HG03064 (cell line): ENCODE measurements at regions not wholly inside any gene's neighbourhood (a gene's known extent, or its start where the extent isn't known, plus 50 kb on each side); places are given as distances from the start of the nearest gene placed in this dataset.
"Not testable (repeated sequence)": the region's sequence is repeated elsewhere in the genome, so short reads cannot be mapped to it uniquely, and the experiment has no call there.

ENCODE experiments used
- ATAC-seq: cut with Tn5 transposase; IDR thresholded peaks from one replicate; pipeline ENCODE4 v1.9.1; 2021; ENCODE audit warnings: low read depth; ENCODE audit not compliant: unreplicated experiment

DNA sequence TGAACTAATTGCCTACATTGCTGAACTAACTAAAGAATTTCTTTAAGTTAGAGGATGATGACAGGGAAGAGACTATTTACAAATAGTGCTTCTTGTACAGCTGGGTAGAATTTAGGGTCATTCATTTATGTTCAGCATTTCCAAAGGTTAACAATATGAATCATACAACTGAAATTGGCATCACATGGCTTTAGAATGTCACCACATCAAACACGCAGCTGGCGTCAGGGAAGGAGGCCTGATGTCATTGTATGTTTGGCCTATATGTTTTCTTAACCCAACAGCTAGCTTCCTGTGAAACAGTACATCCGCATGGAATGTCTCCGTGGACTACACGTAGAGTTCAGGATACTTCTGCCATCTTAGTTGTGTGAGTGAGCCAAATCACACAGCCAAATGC is 99.0 kb upstream of the TNFSF11 start:
- no peak for ATAC-seq

DNA sequence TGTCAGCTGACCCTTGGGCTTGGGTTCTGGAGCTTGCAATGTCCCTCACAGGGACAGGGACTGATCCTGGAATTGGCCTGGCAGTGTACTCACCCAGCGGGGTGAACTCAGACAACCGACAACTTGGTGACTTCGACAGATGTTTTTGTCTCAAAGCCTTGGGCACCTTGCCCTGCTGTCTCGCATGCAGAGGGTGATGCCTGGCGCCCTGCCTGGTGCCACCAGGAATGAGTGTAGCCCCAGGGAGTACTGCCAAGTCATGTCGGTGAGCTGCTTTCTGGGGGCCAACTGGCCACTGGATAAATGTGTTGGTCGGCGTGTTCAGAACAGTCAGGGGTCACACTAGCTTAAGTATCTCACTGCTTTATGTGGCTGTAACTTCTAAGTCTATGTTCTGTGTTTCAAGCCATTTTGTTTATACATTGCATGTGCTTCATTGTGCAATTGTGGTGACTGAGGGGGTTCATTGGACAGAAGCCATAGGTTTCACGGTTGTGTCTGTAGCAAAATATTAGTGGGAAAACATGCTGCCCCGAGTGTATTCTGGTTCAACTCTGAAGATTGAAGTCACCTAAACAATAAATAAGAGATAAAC is 96.3 kb upstream of the TNFSF11 start:
- ATAC-seq: no peak

DNA sequence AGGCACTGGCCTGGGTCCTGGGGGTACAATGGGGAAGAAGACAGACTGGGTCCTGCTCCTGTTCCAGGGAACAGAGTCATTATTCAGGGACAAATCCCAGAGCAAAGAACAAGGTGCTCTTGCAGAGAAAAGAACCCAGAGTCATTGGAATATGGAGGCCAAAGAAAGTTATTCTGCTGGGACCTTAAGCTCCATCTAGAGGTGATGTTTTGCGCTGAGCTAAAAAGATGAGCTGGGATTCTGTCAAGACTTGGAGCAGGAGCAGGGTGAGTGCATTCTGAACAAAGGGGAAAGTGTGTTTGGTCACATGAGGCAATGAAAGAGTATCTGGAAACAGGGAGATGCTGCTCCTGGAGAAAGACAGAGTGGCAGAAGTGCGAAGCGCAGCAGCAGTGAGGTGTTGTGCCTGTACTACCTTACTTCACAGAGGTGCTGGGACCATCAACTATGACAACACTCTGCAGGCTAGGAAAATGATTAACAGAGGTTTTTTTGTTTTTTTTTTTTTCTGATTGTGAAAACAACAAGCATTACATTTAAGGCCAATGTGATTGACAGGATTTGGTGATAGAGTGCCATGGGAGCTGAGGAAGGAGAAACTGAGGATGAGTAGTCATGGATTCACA is 95.3 kb upstream of the TNFSF11 start:
- ATAC-seq: no peak

DNA sequence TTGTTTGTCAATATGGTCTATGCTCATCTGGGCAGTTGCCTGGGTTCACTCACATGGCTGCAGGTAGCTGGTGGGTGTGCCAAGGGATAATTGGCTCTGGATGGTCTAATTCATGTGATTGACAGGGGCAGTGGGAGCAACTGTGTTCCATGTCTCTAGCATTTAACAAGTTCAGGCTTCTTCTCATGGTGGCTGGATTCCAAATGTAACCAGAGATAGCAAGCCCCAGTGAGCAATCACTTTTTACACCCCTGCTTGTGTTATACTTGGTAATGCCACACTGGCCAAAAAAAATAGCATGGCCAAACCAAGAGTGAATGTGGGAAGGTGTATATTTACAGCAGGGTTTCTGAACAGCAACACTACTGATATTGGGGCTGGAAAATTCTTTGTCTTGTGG is 89.6 kb upstream of the TNFSF11 start:
- no peak for ATAC-seq

DNA sequence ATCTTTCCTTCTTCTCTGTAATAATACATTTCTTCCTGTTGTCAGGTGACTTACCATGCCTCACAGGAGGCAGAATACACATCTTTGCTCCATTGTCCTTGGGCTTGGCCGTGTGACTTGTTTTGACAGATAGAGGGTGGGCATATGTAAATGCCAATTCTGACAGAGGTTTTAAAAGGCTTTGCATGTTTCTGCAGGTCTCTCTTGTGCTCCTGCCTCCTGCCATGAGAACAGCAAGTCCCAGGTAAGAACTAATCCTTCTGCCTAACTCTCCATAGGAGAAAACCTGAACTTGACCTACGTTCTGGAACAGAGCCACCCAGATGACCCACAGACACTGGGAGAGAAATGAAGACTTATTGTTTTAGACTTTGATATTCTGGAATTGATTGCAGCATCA is 88.7 kb upstream of the TNFSF11 start:
- no peak for ATAC-seq

DNA sequence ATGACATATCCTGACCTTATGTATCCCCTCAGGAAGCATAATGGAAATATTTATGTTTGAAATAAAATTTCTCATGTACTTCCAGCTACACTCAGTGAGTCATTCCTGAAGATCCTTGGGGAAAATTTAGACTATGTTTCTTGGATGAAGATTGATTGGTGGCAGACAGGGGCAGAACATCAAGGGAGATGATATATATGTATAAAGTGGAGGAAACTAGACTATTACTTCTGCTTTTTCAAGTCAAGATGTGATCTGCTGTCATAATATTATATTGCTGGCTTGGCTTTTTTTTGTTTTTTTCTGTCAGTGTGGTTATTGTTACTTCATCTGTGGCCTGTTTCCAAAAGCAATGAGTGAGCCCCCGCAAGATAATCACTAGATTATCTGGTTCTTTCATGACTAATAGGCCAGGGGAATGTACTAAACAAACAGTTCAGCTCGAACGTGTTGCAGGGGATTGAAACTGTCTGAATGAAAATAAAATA is 87.2 kb upstream of the TNFSF11 start:
- no peak for ATAC-seq

DNA sequence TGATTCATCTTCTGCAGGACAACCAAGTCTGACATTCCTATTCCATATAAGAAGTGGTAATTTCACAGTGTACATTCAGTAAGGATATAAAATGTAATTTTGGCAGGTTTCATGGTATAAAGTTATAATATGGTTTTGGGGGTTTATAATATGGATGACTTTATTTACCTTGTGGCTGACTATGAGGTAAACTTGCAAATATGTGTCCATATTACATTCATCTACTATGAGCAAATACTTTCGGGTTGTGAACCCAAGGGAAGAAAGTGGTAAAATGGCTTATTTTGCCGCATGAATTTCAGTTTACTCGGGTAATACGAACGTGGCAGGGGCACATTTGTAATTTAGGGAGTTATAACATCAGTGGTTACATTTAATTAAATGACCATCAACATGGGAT is 86.7 kb upstream of the TNFSF11 start:
- no peak for ATAC-seq

DNA sequence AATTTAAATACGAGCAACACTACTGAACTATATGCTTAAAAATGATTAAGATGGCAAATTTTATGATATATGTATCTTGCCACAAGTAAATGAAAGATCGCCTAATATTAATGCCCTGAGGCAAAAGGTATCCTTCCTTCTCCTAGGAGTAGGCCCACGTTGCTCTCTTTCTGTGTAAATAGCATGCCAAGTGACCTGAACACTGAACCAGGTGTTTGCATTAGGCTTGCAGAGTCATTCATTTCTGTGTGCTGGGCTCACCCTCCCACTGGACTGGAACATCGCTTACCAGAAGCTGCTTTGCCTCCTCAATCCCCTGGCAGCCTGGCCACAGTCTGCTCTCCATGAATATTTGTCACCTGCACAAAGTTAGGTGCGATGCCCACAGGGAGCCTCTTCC is 83.3 kb upstream of the TNFSF11 start:
- ATAC-seq: no peak

DNA sequence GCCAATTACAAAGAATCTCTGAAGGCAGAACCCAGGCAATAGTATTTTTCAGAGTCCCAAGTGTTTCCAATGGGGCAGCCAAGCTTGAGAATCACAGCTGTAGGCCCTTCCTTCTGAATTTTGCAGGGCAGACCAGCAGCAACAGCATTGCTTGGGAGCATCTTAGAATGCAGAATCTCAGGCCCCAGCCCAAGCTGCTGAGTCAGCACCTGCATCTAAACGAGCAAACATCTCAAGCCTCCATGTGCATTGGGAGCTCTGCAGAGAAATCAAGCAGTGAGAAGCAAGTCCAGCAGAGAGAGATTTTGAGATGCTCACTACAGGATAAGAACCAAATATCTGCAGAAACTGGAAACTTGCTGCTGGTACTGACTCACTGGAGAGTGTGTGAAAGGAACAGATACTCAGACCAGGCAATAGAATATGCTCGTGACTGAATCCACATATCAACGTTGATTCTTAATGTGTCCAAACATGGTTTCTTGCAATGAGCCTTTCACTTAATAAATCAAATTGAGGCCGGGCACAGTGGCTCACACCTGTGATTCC is 81.5 kb upstream of the TNFSF11 start:
- no peak for ATAC-seq

DNA sequence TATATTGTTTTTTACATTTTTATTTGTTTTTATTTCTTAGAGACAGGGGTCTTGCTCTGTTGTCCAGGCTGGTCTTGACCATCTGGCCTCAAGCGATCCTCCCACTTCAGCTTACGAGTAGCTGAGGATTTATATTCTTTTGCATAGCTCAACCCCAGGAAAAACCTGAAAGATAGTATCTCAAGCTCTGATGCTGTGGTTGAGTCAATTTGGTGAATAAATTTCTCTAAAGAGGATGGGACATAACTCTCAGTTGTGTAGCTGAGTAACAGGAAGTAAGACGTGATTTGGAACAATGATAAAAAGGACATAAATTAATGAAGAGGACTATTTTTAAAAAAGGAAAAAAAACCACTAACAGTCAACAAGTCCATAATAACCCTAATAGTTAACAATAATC is 79.8 kb upstream of the TNFSF11 start:
- no peak for ATAC-seq

DNA sequence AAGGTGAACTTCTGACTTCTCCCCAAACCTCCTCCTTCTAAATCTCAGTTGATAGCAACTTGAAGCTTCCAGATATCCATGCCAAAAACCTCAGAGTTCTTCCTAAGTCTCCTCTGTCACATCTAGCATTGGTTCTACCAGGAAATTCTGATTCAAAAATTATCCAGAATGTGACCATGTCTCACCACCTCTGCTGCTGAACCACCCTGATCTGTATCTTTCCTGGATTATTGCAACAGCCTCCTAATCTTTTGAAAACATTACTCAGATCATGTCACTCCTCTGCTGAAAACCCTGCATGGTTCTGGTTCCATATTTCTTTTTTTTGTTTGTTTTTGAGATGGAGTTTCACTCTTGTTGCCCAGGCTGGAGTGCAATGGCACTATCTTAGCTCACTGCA is 78.7 kb upstream of the TNFSF11 start:
- no peak for ATAC-seq

DNA sequence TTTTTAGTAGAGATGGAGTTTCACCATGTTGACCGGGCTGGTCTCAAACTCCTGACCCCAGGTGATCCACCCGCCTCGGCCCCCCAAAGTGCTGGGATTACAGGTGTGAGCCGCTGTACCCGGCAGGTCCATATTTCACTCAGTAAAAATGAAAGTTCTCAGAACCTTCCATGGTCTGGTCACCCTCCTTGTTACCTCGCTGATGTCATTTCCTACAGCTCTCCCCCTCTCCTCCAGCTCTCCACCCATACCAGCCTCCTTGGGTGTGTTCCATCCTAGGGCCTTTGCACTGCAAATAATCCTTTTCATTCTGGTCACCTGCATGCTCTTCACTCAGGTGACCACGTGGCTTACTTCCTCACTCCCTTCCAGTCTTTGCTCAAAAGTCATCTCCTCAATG is 78.2 kb upstream of the TNFSF11 start:
- ATAC-seq: no peak

DNA sequence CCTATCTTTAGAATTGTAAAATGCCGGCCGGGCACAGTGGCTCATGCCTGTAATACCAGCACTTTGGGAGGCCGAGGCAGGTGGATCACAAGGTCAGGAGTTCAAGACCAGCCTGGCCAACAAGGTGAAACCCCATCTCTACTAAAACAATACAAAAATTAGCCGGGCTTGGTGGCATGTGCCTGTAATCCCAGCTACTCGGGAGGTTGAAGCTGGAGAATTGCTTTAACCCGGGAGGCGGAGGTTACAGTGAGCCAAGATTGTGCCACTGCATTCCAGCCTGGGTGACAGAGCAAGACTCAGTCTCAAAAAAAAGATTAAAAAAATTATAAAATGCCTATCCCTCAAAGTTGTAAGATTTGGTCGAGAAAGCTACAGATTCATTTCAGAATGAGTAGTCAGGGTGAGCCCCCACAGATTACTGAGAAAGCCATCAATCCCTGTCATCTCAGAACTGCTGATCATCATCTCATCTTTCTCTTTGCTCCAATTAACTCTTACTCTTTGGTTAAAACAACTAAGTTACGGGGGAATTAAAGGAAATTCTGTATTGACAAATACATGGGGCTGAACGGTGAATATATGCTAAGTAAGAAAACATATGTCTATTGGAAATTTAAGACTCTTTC is 76.9 kb upstream of the TNFSF11 start:
- ATAC-seq: not testable (repeated sequence)

DNA sequence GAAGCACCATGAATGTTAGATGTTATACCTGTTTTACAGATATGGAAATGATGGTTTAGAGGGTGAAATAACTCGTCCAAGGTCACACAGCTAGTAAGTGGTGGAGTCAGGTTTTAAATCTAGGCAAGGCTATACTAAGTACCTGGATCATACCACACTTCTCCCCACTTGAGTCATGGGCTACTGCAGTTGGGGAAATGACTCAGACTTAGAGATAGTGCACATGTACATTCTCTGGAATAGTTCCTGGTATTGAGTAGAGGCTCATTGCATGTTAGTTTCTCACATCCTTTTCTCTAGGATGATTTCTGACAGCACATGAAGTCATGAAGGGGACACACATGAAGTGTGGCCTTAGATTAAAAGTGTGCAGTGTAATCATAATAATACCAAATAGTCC is 76.2 kb upstream of the TNFSF11 start:
- peak; percentile 80 for ATAC-seq

DNA sequence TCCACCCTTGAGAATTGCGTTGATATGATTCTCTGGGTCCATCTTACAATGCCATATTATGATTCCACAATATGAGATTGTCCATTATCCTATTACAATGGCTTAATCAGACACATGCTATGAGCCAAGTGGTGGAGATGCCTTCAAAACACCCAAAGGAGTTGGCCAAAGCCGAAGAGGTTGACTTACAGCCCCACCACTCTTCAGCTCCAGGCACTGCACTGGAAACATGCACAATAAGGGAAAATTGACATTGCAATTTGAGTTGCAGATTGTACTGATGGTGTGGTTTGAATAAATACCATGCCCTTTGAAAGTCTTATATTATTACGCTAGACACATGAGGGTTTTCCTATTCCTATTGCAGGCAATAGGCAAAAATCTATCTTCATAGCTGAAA is 75.4 kb upstream of the TNFSF11 start:
- ATAC-seq: no peak
